Tongue (tissue), 1 donor: ENCODE measurements at regions not wholly inside any gene's neighbourhood (a gene's known extent, or its start where the extent isn't known, plus 50 kb on each side); places are given as distances from the start of the nearest gene placed in this dataset.
"Not testable (repeated sequence)": the region's sequence is repeated elsewhere in the genome, so short reads cannot be mapped to it uniquely, and the experiment has no call there.

Source experiments
- DNase-seq: peaks from one replicate; pipeline ENCODE4 v3.0.0-alpha.2; 2015

- DNase-seq: no peak
These were observed 152.6 kb downstream of the CRLF2 start for GRCh38 chrX:1059576-1060561.

DNA sequence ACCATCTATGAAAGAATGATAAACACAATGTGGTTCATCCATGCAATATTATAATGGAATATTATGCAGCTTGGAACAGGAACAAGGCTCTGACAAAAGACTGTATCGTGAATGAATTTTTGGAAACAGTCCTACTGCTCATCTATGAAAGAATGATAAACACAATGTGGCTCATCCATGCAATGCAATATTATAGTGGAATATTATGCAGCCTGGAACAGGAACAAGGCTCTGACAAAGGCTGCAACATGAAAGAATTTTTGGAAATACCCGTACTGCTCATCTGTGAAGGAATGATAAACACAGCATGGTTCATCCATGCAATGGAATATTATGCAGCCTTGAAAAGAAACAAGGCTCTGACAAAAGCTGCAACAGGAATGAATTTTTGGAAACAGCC, 158.8 kb downstream of the CRLF2 start:
- DNase-seq: not testable (repeated sequence)

DNA sequence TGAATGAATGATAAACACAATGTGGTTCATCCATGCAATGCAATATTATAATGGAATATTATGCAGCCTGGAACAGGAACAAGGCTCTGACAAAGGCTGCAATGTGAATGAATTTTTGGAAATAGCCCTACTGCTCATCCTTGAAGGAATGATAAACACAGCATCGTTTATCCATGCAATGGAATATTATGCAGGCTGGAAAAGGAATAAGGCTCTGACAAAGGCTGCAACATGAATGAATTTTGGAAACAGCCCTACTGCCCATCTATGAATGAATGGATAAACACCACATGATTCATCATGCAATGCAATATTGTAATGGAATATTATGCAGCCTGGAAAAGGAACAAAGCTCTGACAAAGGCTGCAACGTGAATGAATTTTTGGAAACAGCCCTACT, 159.4 kb downstream of the CRLF2 start:
- no peak for DNase-seq

- DNase-seq: no peak
These were observed 160.4 kb downstream of the CRLF2 start for GRCh38 chrX:1052021-1052420.

- no peak for DNase-seq
These were observed 161.0 kb downstream of the CRLF2 start for GRCh38 chrX:1051421-1051820.

GRCh38 chrX:1045680-1046314, 166.7 kb downstream of the CRLF2 start:
- no peak for DNase-seq

GRCh38 chrX:1041091-1041490, 171.4 kb downstream of the CRLF2 start:
- no peak for DNase-seq

DNA sequence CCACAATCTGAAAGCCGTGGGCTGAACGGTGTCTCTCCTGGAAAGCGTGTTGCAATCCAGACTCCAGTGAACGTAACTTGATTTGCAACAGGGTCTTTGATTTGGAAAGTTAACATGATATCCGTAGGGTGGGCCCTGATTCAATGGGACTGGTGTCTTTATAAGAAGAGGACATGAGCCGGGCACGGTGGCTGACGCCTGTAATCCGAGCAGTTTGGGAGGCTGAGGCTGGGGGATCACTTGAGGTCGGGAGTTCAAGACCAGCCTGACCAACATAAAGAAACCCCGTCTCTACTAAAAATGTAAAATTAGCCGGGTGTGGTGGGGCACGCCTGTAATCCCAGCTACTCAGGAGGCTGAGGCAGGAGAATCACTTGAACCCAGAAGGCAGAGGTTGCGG, 176.5 kb downstream of the CRLF2 start:
- not testable (repeated sequence) for DNase-seq

DNA sequence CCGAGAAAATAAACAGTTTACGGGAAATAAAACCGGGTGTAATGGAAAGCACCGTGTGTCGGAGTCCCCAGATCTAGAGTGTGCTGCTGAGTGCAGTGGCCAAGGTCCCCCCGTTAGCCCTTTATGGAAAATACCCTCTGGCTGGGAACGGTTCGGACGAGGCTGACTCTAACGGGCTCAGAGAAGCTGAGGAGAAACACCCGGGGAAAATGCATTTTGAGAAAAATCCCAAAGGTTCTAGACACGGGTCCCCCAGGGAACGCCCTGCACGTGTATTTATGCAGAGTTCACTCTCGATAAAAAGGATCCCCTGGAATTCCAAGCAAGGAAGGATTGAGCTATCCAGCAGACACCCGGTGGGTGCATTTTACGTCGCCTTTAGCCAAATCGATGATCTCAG, 177.2 kb downstream of the CRLF2 start:
- no peak for DNase-seq

DNA sequence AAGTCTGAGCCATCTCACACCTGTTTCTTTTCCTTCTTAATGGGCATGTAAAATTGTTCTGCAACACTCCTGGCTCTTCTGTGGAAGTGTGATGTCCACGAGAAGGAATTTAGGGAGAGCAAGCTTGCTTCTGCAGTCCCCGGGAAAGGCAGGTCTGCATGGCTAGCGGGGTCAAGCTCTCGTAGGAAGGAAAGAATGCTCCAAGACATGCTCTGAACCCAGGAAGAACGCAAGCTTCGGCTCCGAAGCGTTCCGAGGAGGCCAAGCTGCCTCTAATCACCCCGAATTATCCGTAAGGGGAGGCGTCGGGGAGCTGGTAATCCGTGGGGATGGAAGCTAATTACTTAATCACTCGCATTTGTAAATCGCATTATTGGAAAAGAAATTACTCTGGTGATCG, 177.7 kb downstream of the CRLF2 start:
- no peak for DNase-seq

DNA sequence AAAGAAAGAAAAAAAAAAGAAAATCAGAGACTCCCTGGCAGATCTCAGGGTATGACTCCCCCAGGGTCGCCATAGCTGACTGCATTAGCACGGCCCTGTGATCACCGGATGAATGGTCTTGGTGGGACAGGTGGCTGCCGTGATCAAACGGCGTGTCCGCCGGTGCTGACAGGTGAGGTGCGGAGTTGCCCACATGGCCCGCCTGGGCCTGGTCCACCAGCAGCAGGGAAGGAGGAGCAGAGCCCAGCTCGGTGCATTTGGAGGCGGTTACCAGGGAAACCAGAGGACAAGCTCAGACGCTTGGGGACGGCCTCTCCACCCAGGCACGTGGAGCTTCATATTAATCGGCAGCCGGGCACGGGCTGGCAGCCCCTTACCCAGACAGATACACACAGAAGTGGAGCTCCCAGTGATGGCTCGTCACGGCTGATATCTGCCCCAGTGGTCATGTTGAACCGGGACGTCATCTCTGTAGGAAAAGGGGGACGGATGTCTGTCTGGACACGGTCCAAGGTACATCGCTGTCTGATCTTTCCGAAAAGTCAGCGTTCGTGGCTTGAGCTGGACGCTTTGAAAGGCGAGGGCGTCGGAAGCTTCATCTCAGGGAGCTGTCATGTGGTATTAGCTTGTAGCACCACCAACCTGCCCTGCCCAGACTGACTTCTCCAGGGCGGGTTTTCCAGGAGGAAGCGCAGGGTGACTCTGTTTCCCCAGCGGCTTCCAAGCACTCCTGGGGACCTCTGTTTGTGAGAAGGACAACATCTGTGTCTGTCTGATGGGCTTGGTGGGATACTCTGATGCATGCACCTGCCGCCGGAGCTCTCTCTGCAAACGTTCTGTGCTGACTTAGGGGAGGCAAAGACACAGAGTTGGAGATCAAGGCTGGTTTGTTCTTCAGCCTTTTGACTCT, 180.7 kb downstream of the CRLF2 start:
- DNase-seq: no peak

DNA sequence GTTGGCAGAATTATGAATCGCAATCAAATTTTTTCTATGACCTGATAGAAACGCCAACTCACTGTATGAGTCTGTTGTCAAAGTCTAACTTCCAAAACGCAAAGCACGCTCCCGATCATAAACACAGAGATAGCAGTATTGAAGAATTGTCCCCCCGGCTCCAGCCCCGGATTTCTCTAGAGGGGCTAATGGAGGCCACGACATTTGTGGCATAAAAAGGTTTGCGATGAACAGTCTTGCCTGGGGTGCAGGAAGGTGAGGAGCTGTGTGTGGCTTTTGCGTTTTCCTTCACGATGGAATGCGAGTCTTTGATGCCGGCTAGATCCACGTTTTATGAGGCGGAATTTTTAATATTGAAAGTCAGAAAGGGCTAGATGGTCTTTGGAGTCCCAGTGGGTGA, 183.0 kb downstream of the CRLF2 start:
- no peak for DNase-seq

- no peak for DNase-seq
These were observed 184.8 kb downstream of the CRLF2 start for GRCh38 chrX:1027680-1028079.

GRCh38 chrX:1027133-1027532, 185.3 kb downstream of the CRLF2 start:
- DNase-seq: no peak

DNA sequence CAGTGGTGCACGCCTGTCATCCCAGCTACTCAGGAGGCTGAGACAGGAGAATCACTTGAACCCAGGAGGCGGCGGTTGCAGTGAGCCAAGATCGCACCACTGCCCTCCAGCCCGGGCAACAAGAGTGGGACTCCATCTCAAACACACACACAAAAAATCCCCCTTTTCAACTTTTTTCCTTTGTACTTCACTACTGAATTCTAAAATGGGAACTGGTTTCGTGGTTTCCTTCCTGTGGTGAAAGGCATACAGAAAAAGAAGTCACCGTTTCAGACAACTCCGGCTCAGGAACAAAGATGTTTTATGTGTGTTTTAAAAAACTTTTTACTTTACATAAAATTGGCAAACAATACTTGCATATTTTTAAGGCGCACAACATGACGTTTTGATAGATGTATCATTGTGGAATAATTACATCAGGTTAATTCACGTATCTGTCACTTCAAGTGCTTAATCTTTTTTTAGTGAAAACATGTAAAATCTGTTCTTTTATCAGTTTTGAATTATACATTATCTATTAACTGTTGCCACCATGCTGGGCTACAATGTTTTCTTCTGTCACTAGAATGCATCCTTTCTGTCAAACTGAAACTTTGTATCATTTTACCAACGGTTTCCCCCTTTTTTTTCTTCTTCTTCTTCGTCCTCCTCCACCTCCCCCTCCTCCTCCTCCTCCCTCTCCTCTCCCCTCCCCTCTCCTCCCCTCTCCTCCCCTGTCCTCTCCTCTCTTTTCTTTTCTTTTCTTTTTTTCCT, 186.0 kb downstream of the CRLF2 start:
- DNase-seq: no peak

- no peak for DNase-seq
These were observed 187.0 kb downstream of the CRLF2 start for GRCh38 chrX:1025413-1025812.

DNA sequence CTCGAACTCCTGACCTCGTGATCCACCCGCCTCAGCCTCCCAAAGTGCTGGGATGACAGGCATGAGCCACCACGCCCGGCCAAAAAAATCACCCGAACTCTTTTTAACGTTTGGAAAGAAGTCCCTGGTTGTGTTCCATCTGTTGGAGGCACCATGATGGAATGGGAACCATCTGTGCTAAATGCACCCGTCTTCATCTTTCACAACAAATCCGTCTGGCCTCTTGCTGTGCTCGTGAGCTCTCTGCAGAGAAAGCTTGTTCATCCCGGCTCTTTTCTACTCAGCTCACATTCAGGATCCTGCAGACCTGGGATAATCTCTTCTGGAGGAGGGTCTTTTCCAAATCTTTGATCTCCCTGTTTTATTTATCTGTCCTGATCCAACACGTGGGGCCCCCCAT, 188.8 kb downstream of the CRLF2 start:
- DNase-seq: no peak

DNA sequence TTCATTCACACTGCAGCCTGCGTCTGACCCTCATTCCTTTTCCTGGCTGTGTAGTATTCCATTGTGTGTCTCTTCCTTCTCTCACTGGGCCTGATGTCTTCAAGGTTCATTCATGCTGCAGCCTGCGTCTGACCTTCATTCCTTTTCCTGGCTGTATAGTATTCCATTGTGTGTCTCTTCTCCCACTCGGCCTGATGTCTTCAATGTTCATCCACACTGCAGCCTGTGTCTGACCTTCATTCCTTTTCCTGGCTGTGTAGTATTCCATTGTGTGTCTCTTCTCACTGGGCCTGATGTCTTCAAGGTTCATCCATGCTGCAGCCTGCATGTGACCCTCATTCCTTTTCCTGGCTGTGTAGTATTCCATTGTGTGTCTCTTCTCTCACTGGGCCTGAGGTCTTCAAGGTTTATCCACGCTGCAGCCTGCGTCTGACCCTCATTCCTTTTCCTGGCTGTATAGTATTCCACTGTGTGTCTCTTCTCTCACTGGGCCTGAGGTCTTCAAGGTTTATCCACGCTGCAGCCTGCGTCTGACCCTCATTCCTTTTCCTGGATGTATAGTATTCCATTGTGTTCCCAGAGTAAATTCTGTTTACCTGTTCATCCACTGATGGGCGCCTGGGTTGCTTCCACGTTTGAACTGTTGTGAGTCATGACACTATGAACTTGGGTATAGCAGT, 191.0 kb downstream of the CRLF2 start:
- DNase-seq: not testable (repeated sequence)

DNA sequence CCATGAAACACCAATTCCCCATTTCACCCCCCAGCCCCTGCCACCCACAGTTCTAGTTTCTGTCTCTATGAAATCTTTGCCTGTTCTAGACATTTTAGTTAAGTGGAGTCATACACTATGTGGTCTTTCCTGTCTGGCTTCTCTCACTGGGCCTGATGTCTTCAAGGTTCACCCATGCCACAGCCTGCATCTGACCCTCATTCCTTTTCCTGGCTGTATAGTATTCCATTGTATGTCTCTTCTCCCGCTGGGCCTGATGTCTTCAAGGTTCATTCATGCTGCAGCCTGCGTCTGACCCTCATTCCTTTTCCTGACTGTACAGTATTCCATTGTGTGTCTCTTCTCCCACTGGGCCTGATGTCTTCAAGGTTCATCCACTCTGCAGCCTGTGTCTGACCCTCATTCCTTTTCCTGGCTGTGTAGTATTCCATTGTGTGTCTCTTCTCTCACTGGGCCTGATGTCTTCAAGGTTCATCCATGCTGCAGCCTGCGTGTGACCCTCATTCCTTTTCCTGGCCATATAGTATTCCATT, 191.7 kb downstream of the CRLF2 start:
- DNase-seq: no peak

GRCh38 chrX:1016926-1017325, 195.5 kb downstream of the CRLF2 start:
- DNase-seq: not testable (repeated sequence)

DNA sequence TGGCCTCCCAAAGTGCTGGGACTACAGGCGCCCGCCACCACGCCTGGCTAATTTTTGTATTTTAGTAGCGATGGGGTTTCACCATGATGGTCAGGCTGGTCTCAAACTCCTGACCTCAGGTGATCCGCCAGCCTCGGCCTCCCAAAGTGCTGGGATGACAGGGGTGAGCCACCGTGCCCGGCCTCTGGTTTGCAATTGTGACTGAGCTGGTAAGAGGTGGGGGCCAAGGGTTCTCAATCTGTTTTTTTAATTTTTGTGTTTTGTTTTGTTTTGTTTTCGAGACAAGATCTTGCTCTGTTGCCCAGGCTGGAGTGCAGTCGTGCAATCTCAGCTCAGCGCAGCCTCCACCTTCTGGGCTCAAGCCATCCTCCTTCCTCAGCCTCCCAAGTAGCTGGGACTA, 196.2 kb downstream of the CRLF2 start:
- DNase-seq: not testable (repeated sequence)
